ENCODE measurements at regions not wholly inside any gene's neighbourhood (a gene's known extent, or its start where the extent isn't known, plus 50 kb on each side); places are given as distances from the start of the nearest gene placed in this dataset.

DNA sequence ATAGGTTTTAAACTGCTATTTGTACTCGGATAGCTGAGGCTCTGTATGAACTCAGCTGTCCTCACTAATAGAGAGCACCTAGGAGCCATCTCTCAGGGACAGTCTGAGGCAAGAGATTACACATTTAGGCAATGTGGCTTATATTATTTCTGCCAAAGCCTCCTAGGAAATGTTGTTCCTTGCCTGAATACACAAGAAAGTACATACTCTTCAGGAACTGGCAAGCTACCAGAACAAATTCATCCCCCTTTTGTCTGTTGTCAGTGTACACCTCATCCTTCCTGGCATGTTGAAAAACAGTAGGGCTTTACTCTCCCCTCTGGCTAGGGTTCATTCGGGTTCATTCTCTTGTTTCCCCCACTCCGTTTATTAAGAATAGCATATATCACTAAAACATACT lies 615.9 kb upstream of the FAT3 start:
- no peak for DNase-seq (ENCODE audit: low read depth)
- TF ChIP-seq, protein P1, sequence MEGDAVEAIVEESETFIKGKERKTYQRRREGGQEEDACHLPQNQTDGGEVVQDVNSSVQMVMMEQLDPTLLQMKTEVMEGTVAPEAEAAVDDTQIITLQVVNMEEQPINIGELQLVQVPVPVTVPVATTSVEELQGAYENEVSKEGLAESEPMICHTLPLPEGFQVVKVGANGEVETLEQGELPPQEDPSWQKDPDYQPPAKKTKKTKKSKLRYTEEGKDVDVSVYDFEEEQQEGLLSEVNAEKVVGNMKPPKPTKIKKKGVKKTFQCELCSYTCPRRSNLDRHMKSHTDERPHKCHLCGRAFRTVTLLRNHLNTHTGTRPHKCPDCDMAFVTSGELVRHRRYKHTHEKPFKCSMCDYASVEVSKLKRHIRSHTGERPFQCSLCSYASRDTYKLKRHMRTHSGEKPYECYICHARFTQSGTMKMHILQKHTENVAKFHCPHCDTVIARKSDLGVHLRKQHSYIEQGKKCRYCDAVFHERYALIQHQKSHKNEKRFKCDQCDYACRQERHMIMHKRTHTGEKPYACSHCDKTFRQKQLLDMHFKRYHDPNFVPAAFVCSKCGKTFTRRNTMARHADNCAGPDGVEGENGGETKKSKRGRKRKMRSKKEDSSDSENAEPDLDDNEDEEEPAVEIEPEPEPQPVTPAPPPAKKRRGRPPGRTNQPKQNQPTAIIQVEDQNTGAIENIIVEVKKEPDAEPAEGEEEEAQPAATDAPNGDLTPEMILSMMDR (conservative IDR thresholded peaks at IDR 0.05; ENCODE audit: low read depth, low read length): no peak
- H3K4me3 ChIP-seq (ENCODE audit: low read length): no peak overlapping the region

DNA sequence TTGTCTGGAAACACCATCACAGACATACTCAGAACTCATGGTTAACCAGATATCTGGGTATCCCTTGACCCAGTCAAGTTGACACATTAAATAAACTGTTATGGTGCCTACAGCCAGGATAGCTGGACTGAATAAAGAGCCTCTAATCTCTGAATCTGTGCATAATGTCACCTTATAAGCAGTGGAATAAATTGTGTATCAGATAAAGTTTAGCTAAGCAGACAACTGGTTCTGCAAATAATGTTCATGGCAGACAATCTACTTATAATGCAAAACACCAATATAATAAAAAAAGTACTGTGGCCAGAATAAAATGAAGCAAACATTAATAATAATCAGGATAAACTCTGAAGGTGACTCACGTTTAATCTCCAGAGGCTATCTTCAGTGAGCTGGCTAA lies 628.5 kb upstream of the FAT3 start:
- DNase-seq (ENCODE audit: low read depth): no peak

DNA sequence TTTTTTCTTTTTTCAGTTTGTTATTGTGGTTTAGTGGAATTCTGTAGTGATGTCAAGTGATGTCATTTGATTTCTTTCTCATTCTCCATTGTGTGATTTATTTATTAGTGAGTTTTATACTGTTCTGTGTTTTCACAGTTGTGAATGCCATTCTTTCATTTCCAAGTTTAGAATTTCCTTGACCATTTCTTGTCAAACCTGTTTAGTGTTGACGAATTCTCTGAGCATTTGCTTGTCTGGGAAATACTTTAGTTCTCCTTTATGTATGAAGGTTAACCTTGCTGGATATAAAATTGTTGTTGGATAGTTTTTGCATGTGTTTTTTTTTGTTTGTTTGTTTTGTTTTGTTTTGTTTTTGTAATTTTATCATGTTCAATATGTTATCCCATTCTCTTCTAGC lies 633.6 kb upstream of the FAT3 start:
- no peak for DNase-seq (ENCODE audit: low read depth)
- TF ChIP-seq, protein P1 (conservative IDR thresholded peaks at IDR 0.05; ENCODE audit: low read depth, low read length): no peak

More for the DNA sequence above, 628.5 kb upstream of the FAT3 start:
- no peak overlapping the region for H3K4me3 ChIP-seq (ENCODE audit: low read length)
- TF ChIP-seq, protein P1 (conservative IDR thresholded peaks at IDR 0.05; ENCODE audit: low read depth, low read length): no peak

DNA sequence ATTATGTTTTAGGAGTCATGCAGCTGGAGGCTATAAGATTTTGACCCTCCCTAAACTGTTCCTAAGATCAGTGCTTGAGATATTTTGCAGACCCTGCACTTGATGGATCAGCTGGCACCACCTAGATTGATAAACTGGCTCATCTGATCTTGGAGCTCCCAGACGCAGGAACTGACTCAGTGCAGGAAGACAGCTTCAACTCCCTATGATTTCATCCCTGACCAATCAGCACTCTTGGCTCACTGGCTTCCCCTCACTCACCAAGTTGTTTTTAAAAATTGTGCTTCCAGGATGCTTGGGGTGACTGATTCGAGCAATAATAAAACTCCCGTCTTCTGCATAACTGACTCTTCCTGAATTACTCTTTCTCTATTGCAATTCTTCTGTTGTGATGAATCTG lies 637.5 kb upstream of the FAT3 start:
- TF ChIP-seq, protein P1 (conservative IDR thresholded peaks at IDR 0.05; ENCODE audit: low read depth, low read length): no peak
- DNase-seq (ENCODE audit: low read depth): no peak
- no peak overlapping the region for H3K4me3 ChIP-seq (ENCODE audit: low read length)

More for the DNA sequence above, 633.6 kb upstream of the FAT3 start:
- H3K4me3 ChIP-seq (ENCODE audit: low read length): no peak overlapping the region

DNA sequence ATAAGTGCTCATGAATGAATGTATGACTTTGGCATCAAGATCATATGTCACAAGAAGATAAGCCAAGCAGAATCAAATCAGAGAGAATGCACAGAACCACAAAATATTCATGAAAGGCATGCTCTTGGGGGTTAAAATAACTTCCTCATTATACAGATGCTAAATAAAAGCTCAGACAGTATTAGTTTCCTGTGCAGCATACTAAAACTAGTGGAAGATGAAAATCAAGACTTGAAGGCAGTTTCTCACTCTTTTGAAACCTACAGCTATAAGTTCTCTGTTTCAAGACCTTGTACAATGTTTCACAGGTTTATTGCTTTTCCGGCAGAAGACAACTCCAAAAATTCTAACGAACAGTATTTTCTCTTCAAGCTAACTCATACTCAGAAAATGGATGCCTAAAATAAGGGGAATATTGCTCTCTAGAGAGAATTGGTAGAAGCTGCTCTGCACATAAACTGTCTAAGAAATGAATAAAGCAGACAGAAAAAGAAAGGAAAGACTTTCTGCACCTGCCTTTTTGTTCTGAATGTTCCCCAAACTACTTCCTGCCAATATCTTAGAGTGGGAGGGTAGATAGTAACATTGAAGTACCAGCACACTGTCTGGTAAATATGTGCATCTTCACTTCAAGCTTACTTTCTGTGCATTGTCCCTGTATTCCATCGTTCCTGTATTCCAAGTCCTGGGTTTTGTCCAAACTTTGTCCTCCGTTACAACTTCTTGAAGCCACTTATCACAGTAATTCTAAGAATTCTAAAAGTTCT lies 639.4 kb upstream of the FAT3 start:
- TF ChIP-seq, protein P1 (conservative IDR thresholded peaks at IDR 0.05; ENCODE audit: low read depth, low read length): no peak
- DNase-seq (ENCODE audit: low read depth): no peak
- H3K4me3 ChIP-seq (ENCODE audit: low read length): no peak overlapping the region

DNA sequence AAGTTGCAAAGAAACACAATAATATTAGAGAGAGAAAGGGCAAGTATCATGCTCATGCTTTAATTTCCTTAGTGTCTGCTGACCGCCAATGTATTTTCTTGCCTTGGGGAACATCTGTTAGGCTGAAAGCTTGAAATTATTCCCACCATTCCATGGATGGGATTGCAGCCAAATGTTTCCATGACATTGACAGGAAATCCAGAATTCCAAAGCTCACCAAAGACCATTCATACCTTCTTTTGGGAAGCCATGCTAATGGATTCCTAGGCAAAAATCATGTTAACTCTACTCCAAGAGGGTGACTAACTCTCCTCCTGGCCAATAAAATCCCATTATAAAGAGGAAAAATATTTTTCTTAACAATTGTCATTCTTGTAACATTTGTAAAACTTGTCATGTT lies 661.4 kb upstream of the FAT3 start:
- no peak overlapping the region for H3K4me3 ChIP-seq (ENCODE audit: low read length)
- no peak for DNase-seq (ENCODE audit: low read depth)
- TF ChIP-seq, protein P1 (conservative IDR thresholded peaks at IDR 0.05; ENCODE audit: low read depth, low read length): no peak

DNA sequence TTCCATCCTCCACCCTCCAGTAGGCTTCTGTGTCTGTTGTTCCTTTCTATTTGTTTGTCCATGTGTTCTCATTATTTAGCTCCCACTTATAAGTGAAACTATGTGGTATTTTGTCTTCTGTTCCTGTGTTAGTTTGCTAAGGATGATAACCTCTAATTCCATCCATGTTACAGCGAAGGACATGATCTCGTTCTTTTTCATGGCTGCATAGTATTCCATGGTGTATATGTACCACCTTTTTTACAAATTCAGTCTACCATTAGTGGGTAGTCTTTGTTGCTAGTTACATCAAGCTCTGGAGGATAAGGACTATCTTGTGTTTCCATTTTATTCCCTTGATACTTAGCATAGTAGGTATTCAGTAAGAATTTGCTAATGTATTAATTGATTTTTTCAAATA lies 664.2 kb upstream of the FAT3 start:
- TF ChIP-seq, protein P1 (conservative IDR thresholded peaks at IDR 0.05; ENCODE audit: low read depth, low read length): no peak
- H3K4me3 ChIP-seq (ENCODE audit: low read length): no peak overlapping the region
- DNase-seq (ENCODE audit: low read depth): no peak

Data from retinal pigment epithelial cell (primary cell).